WTC11 (cell line): ENCODE measurements at regions not wholly inside any gene's neighbourhood (a gene's known extent, or its start where the extent isn't known, plus 50 kb on each side); places are given as distances from the start of the nearest gene placed in this dataset.

Source experiments
- ATF6 ChIP-seq: sonication (generic); formaldehyde crosslinking; IDR thresholded peaks from 2 replicates; pipeline ENCODE4 v1.8.1; 2023; ENCODE audit warnings: mild to moderate bottlenecking, missing genetic modification reagents
- CTCF ChIP-seq: fragments of 200-600 bp; IDR thresholded peaks from 2 replicates; pipeline ENCODE4 v1.8.0; 2022; ENCODE audit warnings: antibody characterized with exemption
- E2F1 ChIP-seq: sonication (generic); formaldehyde crosslinking; IDR thresholded peaks from 2 replicates; pipeline ENCODE4 v1.8.0; 2022; ENCODE audit warnings: mild to moderate bottlenecking, missing genetic modification reagents
- FOXP1 ChIP-seq: sonication (generic); formaldehyde crosslinking; IDR thresholded peaks from 2 replicates; pipeline ENCODE4 v1.8.0; 2022; ENCODE audit warnings: missing genetic modification reagents, mild to moderate bottlenecking, moderate library complexity, borderline replicate concordance
- GTF2I ChIP-seq: fragments of 250-450 bp; sonication (Bioruptor Pico); conservative IDR thresholded peaks from 2 replicates; pipeline ENCODE4 v1.4.0; 2021; ENCODE audit warnings: mild to moderate bottlenecking
- JUN ChIP-seq: sonication (generic); formaldehyde crosslinking; IDR thresholded peaks from 2 replicates; pipeline ENCODE4 v1.8.0; 2023; ENCODE audit warnings: mild to moderate bottlenecking, missing genetic modification reagents
- NR3C1 ChIP-seq: sonication (generic); formaldehyde crosslinking; conservative IDR thresholded peaks from 2 replicates; pipeline ENCODE4 v1.8.1; 2023; ENCODE audit warnings: low read depth, mild to moderate bottlenecking, missing genetic modification reagents
- RELA ChIP-seq: sonication (generic); formaldehyde crosslinking; IDR thresholded peaks from 2 replicates; pipeline ENCODE4 v1.8.1; 2022; ENCODE audit warnings: missing genetic modification reagents, mild to moderate bottlenecking, borderline replicate concordance
- SMAD3 ChIP-seq: sonication (generic); formaldehyde crosslinking; IDR thresholded peaks from 2 replicates; pipeline ENCODE4 v1.8.0; 2022; ENCODE audit warnings: missing genetic modification reagents, mild to moderate bottlenecking, borderline replicate concordance
- SP1 ChIP-seq: sonication (generic); formaldehyde crosslinking; conservative IDR thresholded peaks from 2 replicates; pipeline ENCODE4 v1.8.1; 2022; ENCODE audit warnings: missing genetic modification reagents
- ZNF121 ChIP-seq: sonication (generic); formaldehyde crosslinking; IDR thresholded peaks from 2 replicates; pipeline ENCODE4 v1.8.0; 2023; ENCODE audit warnings: missing genetic modification reagents
- ZNF423 ChIP-seq: fragments of 250-450 bp; sonication (Bioruptor Pico); IDR thresholded peaks from 2 replicates; pipeline ENCODE4 v2.1.2; 2022; ENCODE audit warnings: mild to moderate bottlenecking, moderate library complexity
- ZNF512 ChIP-seq: sonication (generic); formaldehyde crosslinking; IDR thresholded peaks from 2 replicates; pipeline ENCODE4 v1.8.1; 2022; ENCODE audit warnings: missing genetic modification reagents, borderline replicate concordance
- ZNF532 ChIP-seq: fragments of 250-450 bp; sonication (Bioruptor Pico); IDR thresholded peaks from 2 replicates; pipeline ENCODE4 v1.9.0; 2021; ENCODE audit warnings: mild to moderate bottlenecking, borderline replicate concordance

- no peak for TF ChIP-seq ZNF512
- no peak for TF ChIP-seq ZNF423 (CRISPR knock-in tag)
- no peak for TF ChIP-seq CTCF
- TF ChIP-seq JUN, result no peak
- TF ChIP-seq RELA, result no peak
- no peak for TF ChIP-seq FOXP1
- TF ChIP-seq GTF2I, result no peak
- no peak for TF ChIP-seq ATF6 (CRISPR knock-in tag)
- no peak for TF ChIP-seq NR3C1 (CRISPR knock-in tag)
- no peak for TF ChIP-seq ZNF121
- no peak for TF ChIP-seq SMAD3 (CRISPR knock-in tag)
- no peak for TF ChIP-seq E2F1 (CRISPR knock-in tag)
- TF ChIP-seq SP1, result no peak
- no peak for TF ChIP-seq ZNF532 (CRISPR knock-in tag)
These were observed 52.8 kb upstream of the SV2C start for GRCh38 chr5:76030343-76030742.
